Adrenal gland (tissue), 5 donors: ENCODE measurements at regions not wholly inside any gene's neighbourhood (a gene's known extent, or its start where the extent isn't known, plus 50 kb on each side); places are given as distances from the start of the nearest gene placed in this dataset.

ENCODE experiments used
- POLR2A ChIP-seq, 2 donors: fragments of 450-650 bp; IDR thresholded peaks; one replicate each; pipeline ENCODE4 v1.6.1; 2017; ENCODE audit warnings: antibody characterized with exemption in 2 of 2, mild to moderate bottlenecking in 2 of 2, moderate library complexity in 1 of 2
- TF ChIP-seq, protein P1 (sequence below), 6 experiments: fragments of 450-650 bp in 4 of 6; fragments of 200-600 bp in 2 of 6; sonication (generic) in 1 of 6; IDR thresholded peaks; 1 replicate in 5 of 6; 2 replicates in 1 of 6; pipeline versions ENCODE4 v1.5.1 to v1.8.0; 2016 to 2021; ENCODE audit warnings: antibody characterized with exemption in 6 of 6, mild to moderate bottlenecking in 2 of 6, moderate library complexity in 1 of 6
- donor health status: DM: no; HTN: no; CAD: no.

GRCh38 chr2:60357996-60358395, 195.5 kb downstream of the BCL11A start:
- no peak for TF ChIP-seq POLR2A (IDR thresholded peaks at IDR 0.05)
- TF ChIP-seq, protein P1, sequence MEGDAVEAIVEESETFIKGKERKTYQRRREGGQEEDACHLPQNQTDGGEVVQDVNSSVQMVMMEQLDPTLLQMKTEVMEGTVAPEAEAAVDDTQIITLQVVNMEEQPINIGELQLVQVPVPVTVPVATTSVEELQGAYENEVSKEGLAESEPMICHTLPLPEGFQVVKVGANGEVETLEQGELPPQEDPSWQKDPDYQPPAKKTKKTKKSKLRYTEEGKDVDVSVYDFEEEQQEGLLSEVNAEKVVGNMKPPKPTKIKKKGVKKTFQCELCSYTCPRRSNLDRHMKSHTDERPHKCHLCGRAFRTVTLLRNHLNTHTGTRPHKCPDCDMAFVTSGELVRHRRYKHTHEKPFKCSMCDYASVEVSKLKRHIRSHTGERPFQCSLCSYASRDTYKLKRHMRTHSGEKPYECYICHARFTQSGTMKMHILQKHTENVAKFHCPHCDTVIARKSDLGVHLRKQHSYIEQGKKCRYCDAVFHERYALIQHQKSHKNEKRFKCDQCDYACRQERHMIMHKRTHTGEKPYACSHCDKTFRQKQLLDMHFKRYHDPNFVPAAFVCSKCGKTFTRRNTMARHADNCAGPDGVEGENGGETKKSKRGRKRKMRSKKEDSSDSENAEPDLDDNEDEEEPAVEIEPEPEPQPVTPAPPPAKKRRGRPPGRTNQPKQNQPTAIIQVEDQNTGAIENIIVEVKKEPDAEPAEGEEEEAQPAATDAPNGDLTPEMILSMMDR (IDR thresholded peaks at IDR 0.05), result no peak
